Mucosa of descending colon (tissue), 3 donors: ENCODE measurements at regions not wholly inside any gene's neighbourhood (a gene's known extent, or its start where the extent isn't known, plus 50 kb on each side); places are given as distances from the start of the nearest gene placed in this dataset.
A peak's percentile ranks its signal among the peaks of the same experiment; 100 is the strongest.

Experiments used
- ATAC-seq: fragments of 200-7000 bp; cut with Tn5 transposase; one replicate; pipeline ENCODE4 v1.9.1; 2020; ENCODE audit warnings: mild to moderate bottlenecking, moderate library complexity
- DNase-seq, 3 donors: peaks; one replicate each; pipeline ENCODE4 v3.0.0-alpha.2; 2020
- H3K36me3 ChIP-seq: fragments of 200-600 bp; one replicate; pipeline ENCODE4 v1.8.0; 2021; ENCODE audit warnings: low read depth, mild to moderate bottlenecking
- H3K4me1 ChIP-seq: fragments of 200-600 bp; one replicate; pipeline ENCODE4 v1.8.0; 2021; ENCODE audit warnings: low read depth, mild to moderate bottlenecking
- H3K4me3 ChIP-seq: fragments of 200-600 bp; one replicate; pipeline ENCODE4 v1.8.0; 2021; ENCODE audit warnings: mild to moderate bottlenecking
- H3K9me3 ChIP-seq: fragments of 200-600 bp; one replicate; pipeline ENCODE4 v1.8.0; 2021; ENCODE audit warnings: mild to moderate bottlenecking
- intact Hi-C, 2 donors: fragments of 100-400 bp; cut with DNase I in 1 of 2; cut with micrococcal nuclease in 1 of 2; formaldehyde crosslinking; loops; one replicate each; pipeline versions ENCODE4 v1.11.0 to v1.11.1; 2022; cut with DNase I, micrococcal nuclease
- TF ChIP-seq, protein P1 (sequence below): fragments of 200-600 bp; IDR thresholded peaks from one replicate; pipeline ENCODE4 v1.8.0; 2022; ENCODE audit warnings: antibody characterized with exemption, mild to moderate bottlenecking
- donor health status: DM: no; HTN: no; CAD: no; lungs with moderate emphysema.
- donor health status: DM: no; HTN: no; CAD: no.
- donor health status: DM: no; HTN: yes; CAD: no.

- DNase-seq (no peak), ATAC-seq (peak; percentile 92)
- H3K36me3 ChIP-seq, result no peaks in the 10 kb centered on the region
- H3K9me3 ChIP-seq, result no peaks in the 10 kb centered on the region
- TF ChIP-seq, protein P1, sequence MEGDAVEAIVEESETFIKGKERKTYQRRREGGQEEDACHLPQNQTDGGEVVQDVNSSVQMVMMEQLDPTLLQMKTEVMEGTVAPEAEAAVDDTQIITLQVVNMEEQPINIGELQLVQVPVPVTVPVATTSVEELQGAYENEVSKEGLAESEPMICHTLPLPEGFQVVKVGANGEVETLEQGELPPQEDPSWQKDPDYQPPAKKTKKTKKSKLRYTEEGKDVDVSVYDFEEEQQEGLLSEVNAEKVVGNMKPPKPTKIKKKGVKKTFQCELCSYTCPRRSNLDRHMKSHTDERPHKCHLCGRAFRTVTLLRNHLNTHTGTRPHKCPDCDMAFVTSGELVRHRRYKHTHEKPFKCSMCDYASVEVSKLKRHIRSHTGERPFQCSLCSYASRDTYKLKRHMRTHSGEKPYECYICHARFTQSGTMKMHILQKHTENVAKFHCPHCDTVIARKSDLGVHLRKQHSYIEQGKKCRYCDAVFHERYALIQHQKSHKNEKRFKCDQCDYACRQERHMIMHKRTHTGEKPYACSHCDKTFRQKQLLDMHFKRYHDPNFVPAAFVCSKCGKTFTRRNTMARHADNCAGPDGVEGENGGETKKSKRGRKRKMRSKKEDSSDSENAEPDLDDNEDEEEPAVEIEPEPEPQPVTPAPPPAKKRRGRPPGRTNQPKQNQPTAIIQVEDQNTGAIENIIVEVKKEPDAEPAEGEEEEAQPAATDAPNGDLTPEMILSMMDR, result no peak
- H3K4me1 ChIP-seq, result peaks cover 6% of the 10 kb centered on the region
- no peak overlapping the region for H3K4me3 ChIP-seq
- intact Hi-C loops, result no loop called here
Measured at GRCh38 chr6:56897789-56898529, 56.9 kb upstream of the BEND6 start.

DNA sequence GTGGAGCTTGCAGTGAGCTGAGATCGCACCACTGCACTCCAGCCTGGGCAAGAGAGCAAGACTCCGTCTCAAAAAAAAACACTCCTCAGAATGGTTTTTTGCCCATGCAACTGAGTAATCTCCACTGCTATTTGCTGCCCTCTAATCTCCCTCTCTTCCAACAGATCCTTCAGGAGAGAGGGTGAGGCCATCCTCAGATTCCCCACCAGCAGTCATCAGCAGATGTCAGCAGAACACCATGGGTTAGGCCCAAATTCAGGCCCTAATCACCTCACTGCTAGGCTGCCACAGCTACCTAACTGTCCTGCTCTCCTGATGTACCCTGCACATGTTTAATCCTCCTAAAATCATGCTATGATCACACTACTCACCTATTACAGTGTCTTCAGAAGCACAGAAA is 63.2 kb upstream of the BEND6 start:
- H3K4me3 ChIP-seq, result no peak overlapping the region
- TF ChIP-seq, protein P1, result no peak
- H3K36me3 ChIP-seq, result no peaks in the 10 kb centered on the region
- H3K4me1 ChIP-seq, result no peaks in the 10 kb centered on the region
- ATAC-seq, result peak; percentile 26
- intact Hi-C loops, result no loop called here
- no peaks in the 10 kb centered on the region for H3K9me3 ChIP-seq
- no peak for DNase-seq

GRCh38 chr6:56890683-56891429 is 64.1 kb upstream of the BEND6 start:
- no peaks in the 10 kb centered on the region for H3K36me3 ChIP-seq
- ATAC-seq (peak; percentile 45), DNase-seq (peak in 1 of 3 donors; percentile 30)
- H3K4me1 ChIP-seq, result no peaks in the 10 kb centered on the region
- intact Hi-C loops, result no loop called here
- H3K4me3 ChIP-seq, result no peak overlapping the region
- no peaks in the 10 kb centered on the region for H3K9me3 ChIP-seq
- TF ChIP-seq, protein P1, result no peak

- H3K9me3 ChIP-seq, result no peaks in the 10 kb centered on the region
- no peak overlapping the region for H3K4me3 ChIP-seq
- no peak for DNase-seq
- TF ChIP-seq, protein P1, result no peak
- intact Hi-C loops, result no loop called here
- no peak for ATAC-seq
- no peaks in the 10 kb centered on the region for H3K4me1 ChIP-seq
- H3K36me3 ChIP-seq, result no peaks in the 10 kb centered on the region
Measured at GRCh38 chr6:56890066-56890465, 64.8 kb upstream of the BEND6 start.

DNA sequence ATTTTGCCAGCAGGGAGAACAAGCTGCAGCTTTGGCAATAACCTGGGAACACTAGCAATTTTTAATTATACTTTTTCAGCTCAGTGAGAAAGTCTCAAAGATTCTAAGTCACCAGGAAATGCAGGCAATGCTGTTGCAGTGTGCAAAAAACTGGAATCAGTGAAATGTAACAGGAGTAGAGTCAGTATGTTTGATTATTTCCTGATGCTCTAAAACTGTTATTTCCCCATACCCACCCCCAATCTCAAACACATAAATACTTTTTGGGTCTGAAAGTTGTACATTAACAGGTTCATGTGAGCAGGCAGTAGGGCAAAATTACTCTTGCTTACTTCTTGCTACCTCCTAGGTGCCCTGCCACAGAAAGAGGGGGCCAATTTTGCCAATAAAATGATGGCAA is 65.4 kb upstream of the BEND6 start:
- Histone ChIP-seq H3K9me3 (no peaks in the 10 kb centered on the region), H3K4me3 (no peak overlapping the region), H3K4me1 (no peaks in the 10 kb centered on the region), H3K36me3 (no peaks in the 10 kb centered on the region)
- intact Hi-C loops, result no loop called here
- DNase-seq (no peak), ATAC-seq (no peak)
- TF ChIP-seq, protein P1, result no peak
